Aorta (tissue), 5 donors: ENCODE measurements at regions not wholly inside any gene's neighbourhood (a gene's known extent, or its start where the extent isn't known, plus 50 kb on each side); places are given as distances from the start of the nearest gene placed in this dataset.

Experiments
- ATAC-seq: fragments of 200-7000 bp; cut with Tn5 transposase; one replicate; pipeline ENCODE4 v1.9.1; 2022; ENCODE audit warnings: moderate library complexity; ENCODE audit not compliant: low FRiP score
- DNase-seq, 2 donors: peaks; one replicate each; pipeline ENCODE4 v3.0.0-alpha.2; 2020
- H3K27ac ChIP-seq, 2 donors: one replicate each; pipeline ENCODE4 v1.5.1; 2013; ENCODE audit warnings: low read length in 2 of 2, mild to moderate bottlenecking in 2 of 2, moderate library complexity in 2 of 2, control low read depth in 1 of 2, inconsistent platforms in 1 of 2, low read depth in 1 of 2
- H3K27me3 ChIP-seq, 2 donors: one replicate each; pipeline ENCODE4 v1.6.1; 2013; ENCODE audit warnings: control low read depth in 1 of 2, low read length in 1 of 2, mild to moderate bottlenecking in 1 of 2, moderate library complexity in 1 of 2; ENCODE audit not compliant: insufficient read depth in 2 of 2, control insufficient read depth in 1 of 2
- H3K36me3 ChIP-seq, 2 donors: one replicate each; pipeline ENCODE4 v1.6.1; 2013; ENCODE audit warnings: control low read depth in 1 of 2, low read length in 1 of 2, mild to moderate bottlenecking in 1 of 2; ENCODE audit not compliant: insufficient read depth in 2 of 2, control insufficient read depth in 1 of 2
- H3K4me1 ChIP-seq, 2 donors: one replicate each; pipeline ENCODE4 v1.6.1; 2013; ENCODE audit warnings: low read length in 2 of 2, control low read depth in 1 of 2, mild to moderate bottlenecking in 1 of 2, moderate library complexity in 1 of 2; ENCODE audit not compliant: insufficient read depth in 2 of 2, control insufficient read depth in 1 of 2
- H3K4me3 ChIP-seq, 2 donors: one replicate each; pipeline ENCODE4 v1.5.1; 2013; ENCODE audit warnings: low read length in 2 of 2, control low read depth in 1 of 2, mild to moderate bottlenecking in 1 of 2
- H3K9me3 ChIP-seq: one replicate; pipeline ENCODE4 v1.6.1; 2013; ENCODE audit warnings: mild to moderate bottlenecking, low read length; ENCODE audit not compliant: control insufficient read depth
- WGBS, 2 donors: extraction: QIAGEN DNeasy Blood & Tissue Kit; methylation state at CpG; one replicate each; pipeline ENCODE4 v1.1.7; 2013; 5-methylcytosine and 5-hydroxymethylcytosine counted together
- intact Hi-C, 2 donors: fragments of 100-400 bp; cut with DNase I; formaldehyde crosslinking; loops; one replicate each; pipeline versions ENCODE4 v1.14.2 to v1.15.0; 2022
- donor health status: healthy with polysubstance abuse.
- donor health status: Bipolar disorder and iron deficiency.
- donor health status: DM: no; HTN: no; CAD: no.
- donor health status: DM: no; HTN: no; CAD: no.
- donor health status: DM: yes; HTN: yes; CAD: no.

GRCh38 chrX:40439625-40440532 lies 140.9 kb upstream of the ATP6AP2 start:
- no peak for DNase-seq
- 81 to 97% methylated on average over 9 of the region's 9 CpGs for WGBS, 2 donors
- ATAC-seq, result no peak
- Histone ChIP-seq H3K4me3 (no peak overlapping the region), H3K9me3 (no peaks in the 10 kb centered on the region), H3K36me3 (no peaks in the 10 kb centered on the region), H3K27ac (no peak overlapping the region), H3K4me1 (no peaks in the 10 kb centered on the region), H3K27me3 (no peaks in the 10 kb centered on the region)
- intact Hi-C loops, result no loop called here

- Histone ChIP-seq H3K27me3 (no peaks in the 10 kb centered on the region), H3K4me1 (no peaks in the 10 kb centered on the region), H3K36me3 (no peaks in the 10 kb centered on the region), H3K4me3 (no peak overlapping the region), H3K27ac (no peak overlapping the region), H3K9me3 (no peaks in the 10 kb centered on the region)
- 85 to 98% methylated on average over 4 of the region's 4 CpGs for WGBS, 2 donors
- ATAC-seq, result no peak
- intact Hi-C loops, result no loop called here
- no peak for DNase-seq
These were observed 143.4 kb upstream of the ATP6AP2 start for GRCh38 chrX:40437348-40437747.

- Histone ChIP-seq H3K27ac (no peak overlapping the region), H3K9me3 (no peaks in the 10 kb centered on the region), H3K36me3 (no peaks in the 10 kb centered on the region), H3K4me3 (no peak overlapping the region), H3K27me3 (no peaks in the 10 kb centered on the region), H3K4me1 (no peaks in the 10 kb centered on the region)
- 47 to 56% methylated on average over 14 of the region's 14 CpGs for WGBS, 2 donors
- peak in 1 of 2 donors; percentile 50 for DNase-seq
- intact Hi-C loops, result no loop called here
- ATAC-seq, result peak; percentile 56
These were observed 145.8 kb upstream of the ATP6AP2 start for GRCh38 chrX:40434947-40435346.

GRCh38 chrX:40434443-40434842 lies 146.3 kb upstream of the ATP6AP2 start:
- H3K4me3 ChIP-seq, result no peak overlapping the region
- intact Hi-C loops, result no loop called here
- H3K4me1 ChIP-seq, result no peaks in the 10 kb centered on the region
- WGBS, 2 donors, result 73 to 79% methylated on average over 6 of the region's 6 CpGs
- DNase-seq (no peak), ATAC-seq (no peak)
- H3K27ac ChIP-seq, result no peak overlapping the region
- H3K9me3 ChIP-seq, result no peaks in the 10 kb centered on the region
- no peaks in the 10 kb centered on the region for H3K36me3 ChIP-seq
- H3K27me3 ChIP-seq, result no peaks in the 10 kb centered on the region

GRCh38 chrX:40433160-40433559 lies 147.6 kb upstream of the ATP6AP2 start:
- ATAC-seq (no peak), DNase-seq (no peak)
- H3K9me3 ChIP-seq, result peaks cover 1% of the 10 kb centered on the region
- no peak overlapping the region for H3K27ac ChIP-seq
- H3K4me3 ChIP-seq, result no peak overlapping the region
- WGBS, 2 donors, result 93 to 95% methylated on average over 2 of the region's 2 CpGs
- no peaks in the 10 kb centered on the region for H3K27me3 ChIP-seq
- intact Hi-C loops, result no loop called here
- no peaks in the 10 kb centered on the region for H3K4me1 ChIP-seq
- H3K36me3 ChIP-seq, result no peaks in the 10 kb centered on the region

GRCh38 chrX:40424259-40424658 lies 156.5 kb upstream of the ATP6AP2 start:
- Histone ChIP-seq H3K4me3 (no peak overlapping the region), H3K36me3 (no peaks in the 10 kb centered on the region), H3K27me3 (no peaks in the 10 kb centered on the region), H3K9me3 (peaks cover 1% of the 10 kb centered on the region), H3K4me1 (no peaks in the 10 kb centered on the region), H3K27ac (no peak overlapping the region)
- DNase-seq, result no peak
- intact Hi-C loops, result no loop called here
- 74 to 87% methylated on average over 3 of the region's 3 CpGs for WGBS, 2 donors
- no peak for ATAC-seq

GRCh38 chrX:40423299-40423698 lies 157.5 kb upstream of the ATP6AP2 start:
- Histone ChIP-seq H3K36me3 (no peaks in the 10 kb centered on the region), H3K4me1 (no peaks in the 10 kb centered on the region), H3K9me3 (no peaks in the 10 kb centered on the region), H3K27me3 (no peaks in the 10 kb centered on the region), H3K27ac (no peak overlapping the region), H3K4me3 (no peak overlapping the region)
- no peak for DNase-seq
- 53 to 56% methylated on average over 3 of the region's 3 CpGs for WGBS, 2 donors
- intact Hi-C loops, result no loop called here
- ATAC-seq, result peak; percentile 41

- no peak overlapping the region for H3K27ac ChIP-seq
- intact Hi-C loops, result no loop called here
- H3K27me3 ChIP-seq, result no peaks in the 10 kb centered on the region
- WGBS, 2 donors, result 85 to 95% methylated on average over 2 of the region's 2 CpGs
- H3K36me3 ChIP-seq, result no peaks in the 10 kb centered on the region
- DNase-seq (no peak), ATAC-seq (no peak)
- H3K4me1 ChIP-seq, result no peaks in the 10 kb centered on the region
- no peaks in the 10 kb centered on the region for H3K9me3 ChIP-seq
- no peak overlapping the region for H3K4me3 ChIP-seq
These were observed 158.7 kb upstream of the ATP6AP2 start for GRCh38 chrX:40422021-40422420.
